NCI-H510A (cell line): ENCODE measurements at regions not wholly inside any gene's neighbourhood (a gene's known extent, or its start where the extent isn't known, plus 50 kb on each side); places are given as distances from the start of the nearest gene placed in this dataset.
"Not testable (repeated sequence)": the region's sequence is repeated elsewhere in the genome, so short reads cannot be mapped to it uniquely, and the experiment has no call there.

Experiments used
- DNase-seq: peaks from one replicate; lab custom pipeline; 2025; lab: John Stamatoyannopoulos, UW

GRCh38 chr16:72596373-72596772 is 424.4 kb upstream of the PMFBP1 start:
- DNase-seq = no peak

- no peak for DNase-seq
Measured at GRCh38 chr16:72590151-72590937, 418.4 kb upstream of the PMFBP1 start.

GRCh38 chr16:72588551-72588950 is 416.6 kb upstream of the PMFBP1 start:
- no peak for DNase-seq

- not testable (repeated sequence) for DNase-seq
Measured at GRCh38 chr16:72578061-72578460, 406.1 kb upstream of the PMFBP1 start.

- no peak for DNase-seq
Measured at GRCh38 chr16:72576189-72576588, 404.2 kb upstream of the PMFBP1 start.

GRCh38 chr16:72569677-72570076 is 397.7 kb upstream of the PMFBP1 start:
- no peak for DNase-seq

GRCh38 chr16:72568502-72568901 is 396.5 kb upstream of the PMFBP1 start:
- no peak for DNase-seq

GRCh38 chr16:72566174-72566573 is 394.2 kb upstream of the PMFBP1 start:
- no peak for DNase-seq

GRCh38 chr16:72565106-72565505 is 393.2 kb upstream of the PMFBP1 start:
- DNase-seq = no peak

- no peak for DNase-seq
Measured at GRCh38 chr16:72560617-72561016, 388.7 kb upstream of the PMFBP1 start.

- DNase-seq = no peak
Measured at GRCh38 chr16:72558501-72558900, 386.5 kb upstream of the PMFBP1 start.

- DNase-seq = no peak
Measured at GRCh38 chr16:72554935-72555334, 383.0 kb upstream of the PMFBP1 start.

GRCh38 chr16:72552654-72553053 is 380.7 kb upstream of the PMFBP1 start:
- DNase-seq = no peak

GRCh38 chr16:72551649-72552048 is 379.7 kb upstream of the PMFBP1 start:
- no peak for DNase-seq

GRCh38 chr16:72549878-72550277 is 377.9 kb upstream of the PMFBP1 start:
- no peak for DNase-seq

- DNase-seq = no peak
Measured at GRCh38 chr16:72542102-72542501, 370.1 kb upstream of the PMFBP1 start.

GRCh38 chr16:72537664-72538063 is 365.7 kb upstream of the PMFBP1 start:
- DNase-seq = no peak

- no peak for DNase-seq
Measured at GRCh38 chr16:72536723-72537435, 364.9 kb upstream of the PMFBP1 start.

- no peak for DNase-seq
Measured at GRCh38 chr16:72532906-72533410, 361.0 kb upstream of the PMFBP1 start.

GRCh38 chr16:72530434-72530833 is 358.5 kb upstream of the PMFBP1 start:
- no peak for DNase-seq

- no peak for DNase-seq
Measured at GRCh38 chr16:72523087-72523486, 351.1 kb upstream of the PMFBP1 start.

- no peak for DNase-seq
Measured at GRCh38 chr16:72517154-72517553, 345.2 kb upstream of the PMFBP1 start.

GRCh38 chr16:72511171-72511570 is 339.2 kb upstream of the PMFBP1 start:
- DNase-seq = no peak
